OCI-LY1 (cell line): ENCODE measurements at regions not wholly inside any gene's neighbourhood (a gene's known extent, or its start where the extent isn't known, plus 50 kb on each side); places are given as distances from the start of the nearest gene placed in this dataset.

Experiments
- H2AFZ ChIP-seq: fragments of 200-600 bp; sonication (generic), shearing (Covaris generic); 2 replicates; pipeline ENCODE4 v1.6.0; 2014; ENCODE audit warnings: antibody characterized with exemption, mild to moderate bottlenecking, low read length
- H3F3A ChIP-seq: fragments of 200-600 bp; sonication (generic), shearing (Covaris generic); 2 replicates; pipeline ENCODE4 v1.6.0; 2014; ENCODE audit warnings: mild to moderate bottlenecking, antibody characterized with exemption, low read length, moderate library complexity; ENCODE audit not compliant: insufficient read depth
- H3K27ac ChIP-seq: fragments of 200-600 bp; sonication (generic); 2 replicates; pipeline ENCODE4 v1.5.1; 2014; ENCODE audit warnings: low read length, mixed run types, mild to moderate bottlenecking, low read depth; ENCODE audit not compliant: poor library complexity, severe bottlenecking
- H3K27me3 ChIP-seq: fragments of 200-600 bp; sonication (generic); 2 replicates; pipeline ENCODE4 v1.6.0; 2014; ENCODE audit warnings: antibody characterized with exemption, mild to moderate bottlenecking, low read length, moderate library complexity; ENCODE audit not compliant: insufficient read depth
- H3K36me3 ChIP-seq: fragments of 200-600 bp; sonication (generic); 2 replicates; pipeline ENCODE4 v1.6.1; 2014; ENCODE audit warnings: mild to moderate bottlenecking, antibody characterized with exemption, low read length, moderate library complexity, mixed read lengths; ENCODE audit not compliant: insufficient read depth
- H3K4me1 ChIP-seq: fragments of 200-600 bp; sonication (generic); 2 replicates; pipeline ENCODE4 v1.5.1; 2014; ENCODE audit warnings: mild to moderate bottlenecking, low read length, moderate library complexity; ENCODE audit not compliant: insufficient read depth, severe bottlenecking
- H3K4me2 ChIP-seq: fragments of 200-600 bp; sonication (generic), shearing (Covaris generic); 2 replicates; pipeline ENCODE4 v1.6.1; 2014; ENCODE audit warnings: low read length
- H3K4me3 ChIP-seq: fragments of 200-600 bp; sonication (generic); 2 replicates; pipeline ENCODE4 v1.5.1; 2014; ENCODE audit warnings: low read length, low read depth, mild to moderate bottlenecking, mixed read lengths; ENCODE audit not compliant: poor library complexity, severe bottlenecking
- H3K79me2 ChIP-seq: fragments of 200-600 bp; shearing (Covaris generic); 2 replicates; pipeline ENCODE4 v1.6.1; 2016; ENCODE audit warnings: mixed run types, low read length, mixed read lengths; ENCODE audit not compliant: insufficient read depth
- H3K9ac ChIP-seq: fragments of 200-600 bp; sonication (generic), shearing (Covaris generic); 2 replicates; pipeline ENCODE4 v1.6.1; 2014; ENCODE audit warnings: mild to moderate bottlenecking, low read length, mixed read lengths
- H3K9me2 ChIP-seq: fragments of 200-600 bp; sonication (generic), shearing (Covaris generic); 2 replicates; pipeline ENCODE4 v1.6.1; 2014; ENCODE audit warnings: low read depth, mild to moderate bottlenecking, low read length, mixed read lengths
- H3K9me3 ChIP-seq: fragments of 200-600 bp; shearing (Covaris generic); 2 replicates; pipeline ENCODE4 v1.6.1; 2014; ENCODE audit warnings: low read length, mixed read lengths
- H4K20me1 ChIP-seq: fragments of 200-600 bp; sonication (generic), shearing (Covaris generic); 2 replicates; pipeline ENCODE4 v1.6.0; 2016; ENCODE audit warnings: mild to moderate bottlenecking, low read length; ENCODE audit not compliant: insufficient read depth
- CTCF ChIP-seq: fragments of 200-600 bp; sonication (generic), shearing (Covaris generic); IDR thresholded peaks from 2 replicates; pipeline ENCODE4 v1.5.1; 2017; ENCODE audit warnings: mild to moderate bottlenecking, antibody characterized with exemption, low read length, moderate library complexity, mixed read lengths
- EZH2 ChIP-seq: fragments of 200-600 bp; sonication (generic), shearing (Covaris generic); IDR thresholded peaks from 2 replicates; pipeline ENCODE4 v1.8.0; 2017; ENCODE audit warnings: borderline replicate concordance, mixed run types, mild to moderate bottlenecking, antibody characterized with exemption, low read length, moderate library complexity, mixed read lengths

DNA sequence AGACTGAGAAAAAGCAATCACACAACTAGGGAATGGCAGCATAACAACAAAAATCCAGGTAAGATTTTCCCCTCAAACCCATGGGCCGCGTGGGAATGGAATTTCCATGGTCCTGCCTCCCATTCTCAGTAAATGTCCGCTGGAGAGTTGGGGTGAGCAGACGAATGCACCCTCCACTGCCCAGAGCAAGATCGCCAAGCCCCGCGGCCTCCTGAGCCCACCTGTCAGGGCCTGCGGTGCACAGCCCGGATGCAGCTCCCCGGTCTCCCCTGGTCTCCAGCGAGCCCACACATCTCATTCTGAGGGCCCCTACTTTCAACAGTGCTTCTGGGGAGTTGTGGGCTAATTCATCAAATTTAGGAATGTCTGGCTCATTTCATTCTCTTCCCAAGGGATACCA is 327.4 kb upstream of the HS6ST1 start:
- Histone ChIP-seq H3K79me2 (no peaks in the 10 kb centered on the region), H2AFZ (no peak overlapping the region), H3K9ac (no peak overlapping the region), H3K27me3 (no peaks in the 10 kb centered on the region), H3F3A (no peaks in the 10 kb centered on the region), H4K20me1 (no peaks in the 10 kb centered on the region), H3K27ac (no peak overlapping the region), H3K4me1 (no peaks in the 10 kb centered on the region), H3K36me3 (no peaks in the 10 kb centered on the region), H3K9me3 (no peaks in the 10 kb centered on the region), H3K4me3 (no peak overlapping the region), H3K4me2 (no peak overlapping the region), H3K9me2 (no peaks in the 10 kb centered on the region)
- TF ChIP-seq CTCF (no peak), EZH2 (no peak)

GRCh38 chr2:128646691-128647090 is 328.0 kb upstream of the HS6ST1 start:
- Histone ChIP-seq H3K79me2 (no peaks in the 10 kb centered on the region), H3K4me3 (no peak overlapping the region), H3F3A (no peaks in the 10 kb centered on the region), H3K27ac (no peak overlapping the region), H3K4me1 (no peaks in the 10 kb centered on the region), H3K9me3 (no peaks in the 10 kb centered on the region), H3K9ac (no peak overlapping the region), H4K20me1 (no peaks in the 10 kb centered on the region), H3K4me2 (no peak overlapping the region), H3K27me3 (no peaks in the 10 kb centered on the region), H2AFZ (no peak overlapping the region), H3K9me2 (no peaks in the 10 kb centered on the region), H3K36me3 (no peaks in the 10 kb centered on the region)
- no peak for TF ChIP-seq EZH2
- no peak for TF ChIP-seq CTCF

DNA sequence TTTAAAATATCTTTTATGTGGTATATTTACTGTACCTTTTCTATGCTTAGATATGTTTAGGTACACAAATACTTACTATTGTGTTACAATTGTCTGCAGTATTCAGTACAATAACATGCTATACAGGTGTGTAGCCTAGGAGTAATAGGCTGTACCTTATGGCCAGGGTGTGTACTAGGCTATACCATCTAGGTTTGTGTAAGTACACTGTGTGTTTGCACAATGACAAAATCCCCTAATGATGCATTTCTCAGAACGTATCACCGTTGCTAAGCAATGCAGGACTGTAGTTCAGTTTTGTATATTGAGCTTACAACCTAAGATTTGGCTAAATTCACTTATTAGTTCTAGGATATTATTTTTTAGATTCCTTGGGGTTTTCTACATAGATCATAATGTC is 332.3 kb upstream of the HS6ST1 start:
- H3K4me3 ChIP-seq, result no peak overlapping the region
- no peaks in the 10 kb centered on the region for H3F3A ChIP-seq
- H3K27ac ChIP-seq, result no peak overlapping the region
- no peak overlapping the region for H2AFZ ChIP-seq
- no peaks in the 10 kb centered on the region for H3K4me1 ChIP-seq
- H3K9me3 ChIP-seq, result no peaks in the 10 kb centered on the region
- no peaks in the 10 kb centered on the region for H4K20me1 ChIP-seq
- H3K9me2 ChIP-seq, result no peaks in the 10 kb centered on the region
- H3K9ac ChIP-seq, result no peak overlapping the region
- no peaks in the 10 kb centered on the region for H3K79me2 ChIP-seq
- H3K27me3 ChIP-seq, result no peaks in the 10 kb centered on the region
- no peaks in the 10 kb centered on the region for H3K36me3 ChIP-seq
- TF ChIP-seq CTCF, result no peak
- TF ChIP-seq EZH2, result no peak
- no peak overlapping the region for H3K4me2 ChIP-seq
